ENCODE measurements at regions not wholly inside any gene's neighbourhood (a gene's known extent, or its start where the extent isn't known, plus 50 kb on each side); places are given as distances from the start of the nearest gene placed in this dataset.

DNA sequence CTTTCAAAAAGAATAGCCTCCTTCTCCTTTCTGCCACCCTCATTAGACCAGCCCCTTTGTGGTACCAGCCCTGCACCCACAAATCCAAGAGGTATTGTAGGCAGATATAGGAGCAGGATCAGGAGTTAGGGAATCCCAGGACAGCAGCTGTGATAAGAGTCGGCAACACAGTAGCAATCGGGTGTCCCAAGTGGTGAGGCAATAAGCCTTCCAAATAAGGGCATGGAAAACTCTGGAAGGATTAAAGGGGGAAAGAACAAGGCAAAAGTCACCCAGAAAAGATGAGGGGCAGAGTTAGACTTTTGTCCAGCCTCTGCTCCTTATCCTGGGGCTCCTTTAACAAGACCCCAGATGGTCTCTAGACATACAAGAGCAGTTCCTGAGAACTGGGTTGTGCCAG, 204.2 kb downstream of the TBX5 start:
- intact Hi-C loops (cut with micrococcal nuclease) = no loop called here
- Histone ChIP-seq H3K4me3 (ENCODE audit: control extremely low read depth in 1 of 5, extremely low read depth in 1 of 5, insufficient read depth in 1 of 5, low read depth in 2 of 5, low read length in 4 of 5) (no peak overlapping the region), H3K36me3 (replicated peaks in 1 of 2; ENCODE audit: control extremely low read depth in 1 of 2, control insufficient read depth in 1 of 2, extremely low read depth in 1 of 2, insufficient read depth in 2 of 2, low read length in 1 of 2) (no peaks in the 10 kb centered on the region), H4K20me1 (ENCODE audit: control insufficient read depth, insufficient read depth, low read length, poor library complexity, severe bottlenecking) (no peaks in the 10 kb centered on the region), H3K9me3 (ENCODE audit: control extremely low read depth in 1 of 3, control insufficient read depth in 2 of 3, insufficient read depth in 1 of 3, low read length in 2 of 3) (peaks cover 0 to 5% (median 0%) of the 10 kb centered on the region in 3 donors), H3K4me1 (ENCODE audit: control insufficient read depth in 2 of 2, insufficient read depth in 2 of 2, low read length in 2 of 2) (no peaks in the 10 kb centered on the region), H3K9ac (ENCODE audit: low read length) (no peak overlapping the region), H3K27ac (ENCODE audit: low read length in 2 of 2) (no peak overlapping the region), H3K27me3 (replicated peaks in 1 of 4; ENCODE audit: control extremely low read depth in 1 of 4, control insufficient read depth in 3 of 4, insufficient read depth in 4 of 4, low read length in 3 of 4) (no peaks in the 10 kb centered on the region), H3K4me2 (replicated peaks; ENCODE audit: low read depth, low read length, poor library complexity, severe bottlenecking) (no peak overlapping the region), H2AFZ (ENCODE audit: insufficient read depth, low read depth, low read length, poor library complexity, severe bottlenecking) (no peak overlapping the region), H3K79me2 (ENCODE audit: control insufficient read depth, insufficient read depth, low read length) (no peaks in the 10 kb centered on the region)
- TF ChIP-seq CTCF (IDR thresholded peaks at IDR 0.05) (no peak), EZH2 (IDR thresholded peaks at IDR 0.05; ENCODE audit: borderline replicate concordance, insufficient read depth, low read depth, low read length, poor library complexity, severe bottlenecking) (no peak)
- WGBS (ENCODE audit: insufficient coverage) = 93% methylated on average over 2 of the region's 2 CpGs
- peaks cover 2% of the 10 kb centered on the region for H3K9me3 Mint-ChIP-seq (ENCODE audit: insufficient read depth)
- no peak overlapping the region for H3K27ac Mint-ChIP-seq
- ATAC-seq (ENCODE audit: low read depth) = no peak
- no peak overlapping the region for H3K4me3 Mint-ChIP-seq
- no peak for DNase-seq
- H3K4me1 Mint-ChIP-seq = no peaks in the 10 kb centered on the region
- ChIA-PET CTCF (no interaction called here), POLR2A (no interaction called here)
- no peaks in the 10 kb centered on the region for H3K27me3 Mint-ChIP-seq

DNA sequence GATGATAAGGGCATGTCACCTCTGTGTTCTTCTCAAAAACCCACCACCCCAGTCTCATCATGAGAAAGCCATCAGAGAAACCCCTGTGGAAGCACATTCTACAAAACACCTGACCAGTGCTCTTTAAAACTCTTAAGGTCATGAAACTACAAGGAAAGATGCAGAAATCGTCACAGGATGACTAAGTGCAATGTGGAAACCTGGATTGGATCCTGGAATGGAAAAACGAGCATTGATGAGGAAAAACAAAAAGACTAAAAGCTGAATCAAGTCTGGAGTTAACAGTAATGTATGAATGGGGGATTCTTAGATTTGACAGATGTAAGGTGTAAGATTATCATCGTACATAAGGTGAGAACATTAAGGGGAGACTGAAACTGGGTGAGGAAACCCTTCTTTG, 211.0 kb downstream of the TBX5 start:
- H4K20me1 ChIP-seq (ENCODE audit: control insufficient read depth, insufficient read depth, low read length, poor library complexity, severe bottlenecking) = no peaks in the 10 kb centered on the region
- no peak overlapping the region for H3K4me3 ChIP-seq (ENCODE audit: control extremely low read depth in 1 of 5, extremely low read depth in 1 of 5, insufficient read depth in 1 of 5, low read depth in 2 of 5, low read length in 4 of 5)
- H3K27me3 ChIP-seq (replicated peaks in 1 of 4; ENCODE audit: control extremely low read depth in 1 of 4, control insufficient read depth in 3 of 4, insufficient read depth in 4 of 4, low read length in 3 of 4) = peaks cover 0 to 3% (median 0%) of the 10 kb centered on the region in 4 experiments
- WGBS (ENCODE audit: insufficient coverage) = 28% methylated on average over 2 of the region's 3 CpGs
- Mint-ChIP-seq H3K27ac (no peak overlapping the region), H3K9me3 (ENCODE audit: insufficient read depth) (peaks cover 7% of the 10 kb centered on the region), H3K27me3 (peaks cover 9% of the 10 kb centered on the region), H3K4me1 (no peaks in the 10 kb centered on the region), H3K4me3 (no peak overlapping the region)
- no peaks in the 10 kb centered on the region for H3K4me1 ChIP-seq (ENCODE audit: control insufficient read depth in 2 of 2, insufficient read depth in 2 of 2, low read length in 2 of 2)
- H3K9me3 ChIP-seq (ENCODE audit: control extremely low read depth in 1 of 3, control insufficient read depth in 2 of 3, insufficient read depth in 1 of 3, low read length in 2 of 3) = peaks cover 0 to 7% (median 0%) of the 10 kb centered on the region in 3 donors
- H2AFZ ChIP-seq (ENCODE audit: insufficient read depth, low read depth, low read length, poor library complexity, severe bottlenecking) = no peak overlapping the region
- no peaks in the 10 kb centered on the region for H3K79me2 ChIP-seq (ENCODE audit: control insufficient read depth, insufficient read depth, low read length)
- intact Hi-C loops (cut with micrococcal nuclease) = no loop called here
- no peaks in the 10 kb centered on the region for H3K36me3 ChIP-seq (replicated peaks in 1 of 2; ENCODE audit: control extremely low read depth in 1 of 2, control insufficient read depth in 1 of 2, extremely low read depth in 1 of 2, insufficient read depth in 2 of 2, low read length in 1 of 2)
- TF ChIP-seq EZH2 (IDR thresholded peaks at IDR 0.05; ENCODE audit: borderline replicate concordance, insufficient read depth, low read depth, low read length, poor library complexity, severe bottlenecking) = no peak
- TF ChIP-seq CTCF (IDR thresholded peaks at IDR 0.05) = no peak
- POLR2A ChIA-PET = no interaction called here
- no peak overlapping the region for H3K9ac ChIP-seq (ENCODE audit: low read length)
- ATAC-seq (ENCODE audit: low read depth) (no peak), DNase-seq (no peak)
- CTCF ChIA-PET = no interaction called here
- no peak overlapping the region for H3K4me2 ChIP-seq (replicated peaks; ENCODE audit: low read depth, low read length, poor library complexity, severe bottlenecking)
- H3K27ac ChIP-seq (ENCODE audit: low read length in 2 of 2) = no peak overlapping the region

Measured in B cell (primary cell).